ENCODE measurements at regions not wholly inside any gene's neighbourhood (a gene's known extent, or its start where the extent isn't known, plus 50 kb on each side); places are given as distances from the start of the nearest gene placed in this dataset.

DNA sequence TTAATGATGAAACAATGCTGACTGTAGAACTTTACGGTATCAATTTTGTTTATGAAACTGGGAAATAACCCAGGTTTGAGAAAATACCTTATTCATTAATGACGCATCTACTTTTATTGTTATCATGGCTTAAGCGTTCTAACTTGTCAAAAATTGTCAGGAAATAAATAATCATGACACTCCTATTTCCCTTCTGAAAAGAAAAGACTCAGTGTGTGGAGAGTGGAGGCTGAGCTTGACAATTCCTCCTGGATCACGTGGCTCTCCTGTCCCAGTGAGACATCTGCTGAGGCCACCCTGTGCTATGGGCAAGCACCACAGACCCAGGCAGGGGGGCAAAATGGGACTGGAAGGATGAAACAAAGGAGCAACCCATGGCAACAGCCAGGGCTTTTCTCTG lies 466.4 kb downstream of the ZNF608 start:
- TF ChIP-seq, protein P1, sequence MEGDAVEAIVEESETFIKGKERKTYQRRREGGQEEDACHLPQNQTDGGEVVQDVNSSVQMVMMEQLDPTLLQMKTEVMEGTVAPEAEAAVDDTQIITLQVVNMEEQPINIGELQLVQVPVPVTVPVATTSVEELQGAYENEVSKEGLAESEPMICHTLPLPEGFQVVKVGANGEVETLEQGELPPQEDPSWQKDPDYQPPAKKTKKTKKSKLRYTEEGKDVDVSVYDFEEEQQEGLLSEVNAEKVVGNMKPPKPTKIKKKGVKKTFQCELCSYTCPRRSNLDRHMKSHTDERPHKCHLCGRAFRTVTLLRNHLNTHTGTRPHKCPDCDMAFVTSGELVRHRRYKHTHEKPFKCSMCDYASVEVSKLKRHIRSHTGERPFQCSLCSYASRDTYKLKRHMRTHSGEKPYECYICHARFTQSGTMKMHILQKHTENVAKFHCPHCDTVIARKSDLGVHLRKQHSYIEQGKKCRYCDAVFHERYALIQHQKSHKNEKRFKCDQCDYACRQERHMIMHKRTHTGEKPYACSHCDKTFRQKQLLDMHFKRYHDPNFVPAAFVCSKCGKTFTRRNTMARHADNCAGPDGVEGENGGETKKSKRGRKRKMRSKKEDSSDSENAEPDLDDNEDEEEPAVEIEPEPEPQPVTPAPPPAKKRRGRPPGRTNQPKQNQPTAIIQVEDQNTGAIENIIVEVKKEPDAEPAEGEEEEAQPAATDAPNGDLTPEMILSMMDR (IDR thresholded peaks at IDR 0.05; ENCODE audit: control extremely low read depth, extremely low read depth, low read depth, missing control alignments), result no peak
- DNase-seq (ENCODE audit: extremely low spot score), result no peak
- ChIA-PET POLR2A (no interaction called here), CTCF (no interaction called here)

DNA sequence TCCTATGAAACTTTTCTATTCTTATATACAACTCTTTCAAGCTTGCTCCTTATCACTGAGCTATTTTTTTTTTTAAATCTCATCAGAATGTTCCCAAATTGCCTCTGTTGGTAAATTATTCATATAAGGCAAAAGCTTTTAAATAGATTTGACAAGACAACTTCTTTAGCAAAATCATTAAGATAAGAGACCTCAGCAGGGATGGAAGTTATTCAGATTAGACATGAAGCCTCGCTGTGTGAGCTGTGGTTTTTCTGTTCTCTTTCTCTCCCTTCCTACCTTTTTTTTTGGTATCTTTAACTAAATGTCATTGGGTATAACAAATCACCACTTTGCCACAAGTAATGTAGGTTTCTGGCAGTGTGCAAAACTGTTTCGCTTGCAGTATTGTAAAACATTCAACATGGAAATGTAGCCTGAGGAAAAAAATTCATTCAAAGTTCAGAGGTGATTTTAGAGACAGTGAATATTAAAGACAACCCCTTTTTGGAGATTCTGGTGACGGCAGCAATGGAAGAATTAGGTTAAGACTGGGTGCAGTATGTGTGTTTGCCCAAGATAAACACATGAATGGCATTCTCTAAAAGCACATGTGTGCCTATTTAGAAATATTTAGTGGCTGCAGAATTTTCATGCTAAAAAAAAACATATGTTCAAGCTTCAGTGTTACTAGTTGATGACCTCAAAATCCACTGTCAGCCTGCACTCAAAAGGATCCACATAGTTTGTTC lies 467.1 kb downstream of the ZNF608 start:
- POLR2A ChIA-PET, result no interaction called here
- DNase-seq (ENCODE audit: extremely low spot score), result no peak
- CTCF ChIA-PET, result no interaction called here
- TF ChIP-seq, protein P1 (IDR thresholded peaks at IDR 0.05; ENCODE audit: control extremely low read depth, extremely low read depth, low read depth, missing control alignments), result no peak

DNA sequence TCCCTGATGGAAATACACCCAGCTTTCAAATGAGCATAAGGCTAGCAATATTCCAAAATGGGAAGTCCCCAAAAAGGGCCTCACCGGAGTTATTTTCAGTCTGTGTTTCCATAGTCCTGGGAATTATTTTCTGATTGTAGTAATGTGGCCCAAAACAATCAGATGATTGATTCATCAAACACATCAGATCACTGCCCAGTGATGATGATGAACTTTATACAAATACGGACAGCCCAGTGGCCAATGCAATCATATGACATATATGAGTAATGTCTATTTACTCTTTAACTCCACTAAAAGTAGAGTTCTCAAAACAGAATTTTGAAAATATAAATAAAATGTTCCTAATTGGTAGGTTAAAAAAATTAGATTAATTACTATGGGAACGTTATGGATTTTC lies 467.8 kb downstream of the ZNF608 start:
- no peak for DNase-seq (ENCODE audit: extremely low spot score)
- POLR2A ChIA-PET, result no interaction called here
- TF ChIP-seq, protein P1 (IDR thresholded peaks at IDR 0.05; ENCODE audit: control extremely low read depth, extremely low read depth, low read depth, missing control alignments), result no peak
- CTCF ChIA-PET, result no interaction called here

DNA sequence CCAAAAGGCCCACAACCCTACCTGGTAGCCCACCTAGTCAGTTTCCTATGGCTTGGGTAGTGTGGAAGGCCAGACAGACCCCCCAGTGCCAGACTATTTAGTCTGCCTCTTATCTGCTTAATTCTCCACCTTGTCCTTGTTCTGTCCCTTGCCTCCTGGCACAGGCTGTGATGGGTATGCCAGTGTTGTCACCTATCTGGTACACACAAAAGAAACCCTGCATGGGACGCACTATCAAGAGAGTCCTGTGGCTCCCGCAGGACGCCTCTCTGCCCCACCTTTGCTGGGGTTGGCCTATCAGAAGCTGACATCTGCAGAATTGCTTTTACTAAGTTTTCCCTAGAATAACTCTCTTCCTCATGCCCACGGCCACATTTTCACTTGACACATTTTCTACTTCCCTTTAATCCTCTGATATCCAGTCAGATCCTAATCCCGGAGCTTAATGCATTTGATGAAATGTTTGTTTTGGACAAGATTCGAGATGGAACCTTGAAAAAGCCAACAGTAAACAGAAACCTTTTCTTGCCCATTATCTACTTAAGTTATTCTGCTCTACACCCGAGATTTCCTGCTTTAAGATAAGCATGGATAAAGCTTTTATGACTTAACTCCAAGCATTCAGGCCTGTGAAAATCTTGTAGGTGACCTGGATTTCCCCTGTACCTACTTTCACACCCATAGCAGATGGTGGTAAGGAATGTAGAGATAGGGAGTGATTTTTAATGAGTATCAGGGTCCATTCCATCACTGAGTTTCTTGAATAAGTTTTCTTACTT lies 468.5 kb downstream of the ZNF608 start:
- DNase-seq (ENCODE audit: extremely low spot score), result no peak
- CTCF ChIA-PET, result no interaction called here
- POLR2A ChIA-PET, result no interaction called here
- TF ChIP-seq, protein P1 (IDR thresholded peaks at IDR 0.05; ENCODE audit: control extremely low read depth, extremely low read depth, low read depth, missing control alignments), result no peak

DNA sequence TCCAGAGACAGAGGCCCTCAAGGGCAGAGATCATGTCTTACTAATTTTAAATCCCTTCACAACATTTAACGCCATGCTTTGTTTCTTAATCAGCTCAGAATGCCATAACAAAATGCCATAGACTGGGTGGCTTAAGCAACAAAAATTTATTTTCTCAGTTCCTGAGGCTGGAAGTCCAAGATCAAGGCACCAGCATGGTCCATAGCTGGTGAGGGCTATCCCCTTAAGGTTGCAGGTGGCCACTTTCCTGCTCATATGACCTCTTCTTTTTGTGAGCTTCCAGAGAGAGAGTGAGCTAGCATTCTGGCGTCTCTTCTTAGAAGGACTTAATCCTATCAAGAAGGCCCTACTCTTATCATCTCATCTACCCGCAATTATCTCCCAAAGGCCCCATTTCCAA lies 470.3 kb downstream of the ZNF608 start:
- DNase-seq (ENCODE audit: extremely low spot score), result no peak
- TF ChIP-seq, protein P1 (IDR thresholded peaks at IDR 0.05; ENCODE audit: control extremely low read depth, extremely low read depth, low read depth, missing control alignments), result no peak
- CTCF ChIA-PET, result no interaction called here
- POLR2A ChIA-PET, result no interaction called here

DNA sequence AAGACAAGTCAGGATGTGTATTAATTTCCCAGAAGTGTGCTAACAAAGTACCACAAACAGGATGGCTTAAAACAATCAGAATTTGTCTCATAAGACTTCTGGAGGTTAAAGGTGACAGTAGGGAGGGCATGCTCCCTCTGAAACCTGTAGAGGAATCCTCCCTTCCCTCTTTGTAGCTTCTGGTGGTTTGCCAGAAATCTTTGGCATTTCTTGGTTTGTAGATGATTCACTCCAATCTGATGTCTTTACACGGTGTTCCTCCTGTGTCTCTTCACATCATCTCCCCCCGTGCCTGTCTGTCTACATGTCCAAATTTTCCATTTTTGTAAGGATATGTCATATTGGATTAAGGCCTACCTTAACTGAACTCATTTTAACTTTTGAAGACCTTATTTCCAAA lies 471.5 kb downstream of the ZNF608 start:
- CTCF ChIA-PET, result no interaction called here
- TF ChIP-seq, protein P1 (IDR thresholded peaks at IDR 0.05; ENCODE audit: control extremely low read depth, extremely low read depth, low read depth, missing control alignments), result no peak
- DNase-seq (ENCODE audit: extremely low spot score), result no peak
- POLR2A ChIA-PET, result no interaction called here
